ENCODE measurements at regions not wholly inside any gene's neighbourhood (a gene's known extent, or its start where the extent isn't known, plus 50 kb on each side); places are given as distances from the start of the nearest gene placed in this dataset.
"Not testable (repeated sequence)": the region's sequence is repeated elsewhere in the genome, so short reads cannot be mapped to it uniquely, and the experiment has no call there.

- no peak for DNase-seq (ENCODE audit: low spot score in 2 of 2)
- intact Hi-C loops (cut with DNase I; ENCODE audit: low total_unique reads): no loop called here
- WGBS, 2 donors: 93% methylated on average over 10 of the region's 10 CpGs
- TF ChIP-seq CTCF (IDR thresholded peaks at IDR 0.05): no peak
- no peak for TF ChIP-seq POLR2A (IDR thresholded peaks at IDR 0.05)
- H3K4me3 ChIP-seq (ENCODE audit: low read depth, poor library complexity, severe bottlenecking): no peak overlapping the region
Measured at GRCh38 chr3:125693887-125694286, 98.6 kb upstream of the OSBPL11 start.

GRCh38 chr3:125694761-125695294 is 99.5 kb upstream of the OSBPL11 start:
- no peak overlapping the region for H3K4me3 ChIP-seq (ENCODE audit: low read depth, poor library complexity, severe bottlenecking)
- WGBS, 2 donors: 85% methylated on average over 14 of the region's 14 CpGs
- TF ChIP-seq POLR2A (IDR thresholded peaks at IDR 0.05): no peak
- no peak for TF ChIP-seq CTCF (IDR thresholded peaks at IDR 0.05)
- intact Hi-C loops (cut with DNase I; ENCODE audit: low total_unique reads): no loop called here
- DNase-seq (ENCODE audit: low spot score in 2 of 2): no peak

- no peak for DNase-seq (ENCODE audit: low spot score in 2 of 2)
- no peak overlapping the region for H3K4me3 ChIP-seq (ENCODE audit: low read depth, poor library complexity, severe bottlenecking)
- intact Hi-C loops (cut with DNase I; ENCODE audit: low total_unique reads): no loop called here
- 91 to 95% methylated on average over 6 of the region's 6 CpGs for WGBS, 2 donors
- TF ChIP-seq POLR2A (IDR thresholded peaks at IDR 0.05): no peak
- TF ChIP-seq CTCF (IDR thresholded peaks at IDR 0.05): no peak
Measured at GRCh38 chr3:125695688-125696087, 100.4 kb upstream of the OSBPL11 start.

GRCh38 chr3:125697126-125697525 is 101.8 kb upstream of the OSBPL11 start:
- H3K4me3 ChIP-seq (ENCODE audit: low read depth, poor library complexity, severe bottlenecking); intact Hi-C loops (cut with DNase I; ENCODE audit: low total_unique reads); DNase-seq (ENCODE audit: low spot score in 2 of 2): not testable (repeated sequence)
- 65 to 83% methylated on average over 2 of the region's 2 CpGs for whole genome bisulfite sequencing, 2 donors

- DNase-seq (ENCODE audit: low spot score in 2 of 2); intact Hi-C loops (cut with DNase I; ENCODE audit: low total_unique reads); H3K4me3 ChIP-seq (ENCODE audit: low read depth, poor library complexity, severe bottlenecking): not testable (repeated sequence)
- 65 to 71% methylated on average over 13 of the region's 13 CpGs for WGBS, 2 donors
Measured at GRCh38 chr3:125697979-125698640, 102.8 kb upstream of the OSBPL11 start.

- 92 to 94% methylated on average over 23 to 24 of the region's 24 CpGs for WGBS, 2 donors
Measured at GRCh38 chr3:125715651-125716050, 120.4 kb upstream of the OSBPL11 start.

GRCh38 chr3:125732151-125732550 is 136.9 kb upstream of the OSBPL11 start:
- intact Hi-C loops (cut with DNase I; ENCODE audit: low total_unique reads); H3K4me3 ChIP-seq (ENCODE audit: low read depth, poor library complexity, severe bottlenecking); DNase-seq (ENCODE audit: low spot score in 2 of 2): not testable (repeated sequence)
- WGBS, 2 donors: 55 to 62% methylated on average over 11 of the region's 11 CpGs

More at GRCh38 chr3:125715651-125716050, 120.4 kb upstream of the OSBPL11 start:
- TF ChIP-seq CTCF (IDR thresholded peaks at IDR 0.05): no peak
- TF ChIP-seq POLR2A (IDR thresholded peaks at IDR 0.05): no peak
- no peak for DNase-seq (ENCODE audit: low spot score in 2 of 2)
- no peak overlapping the region for H3K4me3 ChIP-seq (ENCODE audit: low read depth, poor library complexity, severe bottlenecking)
- intact Hi-C loops (cut with DNase I; ENCODE audit: low total_unique reads): no loop called here

- H3K4me3 ChIP-seq (ENCODE audit: low read depth, poor library complexity, severe bottlenecking); DNase-seq (ENCODE audit: low spot score in 2 of 2); intact Hi-C loops (cut with DNase I; ENCODE audit: low total_unique reads): not testable (repeated sequence)
- 82 to 90% methylated on average over 10 to 11 of the region's 11 CpGs for WGBS, 2 donors
Measured at GRCh38 chr3:125741991-125742718, 146.9 kb upstream of the OSBPL11 start.

- 74 to 75% methylated on average over 3 of the region's 3 CpGs for WGBS, 2 donors
- intact Hi-C loops (cut with DNase I; ENCODE audit: low total_unique reads); H3K4me3 ChIP-seq (ENCODE audit: low read depth, poor library complexity, severe bottlenecking); DNase-seq (ENCODE audit: low spot score in 2 of 2): not testable (repeated sequence)
Measured at GRCh38 chr3:125742845-125743244, 147.5 kb upstream of the OSBPL11 start.

GRCh38 chr3:125757050-125757449 is 161.8 kb upstream of the OSBPL11 start:
- DNase-seq (ENCODE audit: low spot score in 2 of 2); H3K4me3 ChIP-seq (ENCODE audit: low read depth, poor library complexity, severe bottlenecking); intact Hi-C loops (cut with DNase I; ENCODE audit: low total_unique reads): not testable (repeated sequence)
- WGBS, 2 donors: 93 to 100% methylated on average over 1 of the region's 1 CpG

Data from lower leg skin (tissue), 4 donors.